GM19324 (cell line): ENCODE measurements at regions not wholly inside any gene's neighbourhood (a gene's known extent, or its start where the extent isn't known, plus 50 kb on each side); places are given as distances from the start of the nearest gene placed in this dataset.
"Not testable (repeated sequence)": the region's sequence is repeated elsewhere in the genome, so short reads cannot be mapped to it uniquely, and the experiment has no call there.

ENCODE experiments used
- ATAC-seq: cut with Tn5 transposase; IDR thresholded peaks from one replicate; pipeline ENCODE4 v1.9.1; 2021; ENCODE audit warnings: mild to moderate bottlenecking, moderate library complexity; ENCODE audit not compliant: unreplicated experiment, low FRiP score

- no peak for ATAC-seq
These were observed 53.2 kb upstream of the SH3BP4 start for GRCh38 chr2:234898534-234899053.

DNA sequence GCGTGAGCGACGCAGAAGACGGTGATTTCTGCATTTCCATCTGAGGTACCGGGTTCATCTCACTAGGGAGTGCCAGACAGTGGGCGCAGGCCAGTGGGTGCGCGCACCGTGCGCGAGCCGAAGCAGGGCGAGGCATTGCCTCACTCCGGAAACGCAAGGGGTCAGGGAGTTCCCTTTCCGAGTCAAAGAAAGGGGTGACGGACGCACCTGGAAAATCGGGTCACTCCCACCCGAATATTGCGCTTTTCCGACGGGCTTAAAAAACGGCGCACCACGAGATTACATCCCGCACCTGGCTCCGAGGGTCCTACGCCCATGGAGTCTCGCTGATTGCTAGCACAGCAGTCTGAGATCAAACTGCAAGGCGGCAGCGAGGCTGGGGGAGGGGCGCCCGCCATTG, 63.4 kb upstream of the SH3BP4 start:
- ATAC-seq: not testable (repeated sequence)

DNA sequence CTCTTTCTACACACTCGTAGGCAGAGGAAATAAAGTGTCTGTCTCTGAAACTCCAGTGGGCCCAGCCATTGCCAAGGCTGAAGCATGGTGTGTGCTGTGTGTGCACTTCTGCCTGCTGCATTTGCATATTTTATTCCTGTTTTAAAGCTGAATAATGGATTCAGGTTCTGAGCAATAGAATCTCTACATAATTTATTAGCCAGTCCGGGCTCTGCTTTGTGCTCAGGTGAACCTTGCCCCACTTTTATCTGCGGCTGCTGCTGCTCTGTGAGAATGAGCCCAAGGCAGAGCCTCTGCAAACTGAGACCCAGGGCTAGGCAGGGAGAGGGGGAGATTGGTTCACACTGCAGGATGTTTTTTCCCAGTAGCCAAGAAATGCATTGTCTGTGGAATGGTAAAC, 64.6 kb upstream of the SH3BP4 start:
- ATAC-seq: no peak

- no peak for ATAC-seq
These were observed 65.9 kb upstream of the SH3BP4 start for GRCh38 chr2:234885886-234886285.

- ATAC-seq: no peak
These were observed 66.7 kb upstream of the SH3BP4 start for GRCh38 chr2:234885118-234885517.

DNA sequence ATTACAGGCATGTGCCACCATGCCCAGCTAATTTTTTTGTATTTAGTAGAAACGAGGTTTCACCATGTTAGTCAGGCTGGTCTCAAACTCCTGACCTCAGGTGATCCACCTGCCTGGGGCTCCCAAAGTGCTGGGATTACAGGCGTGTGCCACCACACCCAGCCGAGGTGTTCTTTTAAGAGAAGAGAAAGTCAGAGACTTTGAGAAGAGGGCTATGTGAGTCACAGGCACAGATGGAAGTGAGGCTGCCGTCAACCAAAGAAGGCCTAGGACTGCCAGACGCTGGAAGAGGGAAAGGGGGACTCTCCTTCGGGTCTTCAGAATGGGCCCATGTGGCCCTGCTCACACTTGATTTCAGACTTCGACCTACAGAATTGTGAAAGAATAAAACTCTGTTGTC, 67.2 kb upstream of the SH3BP4 start:
- no peak for ATAC-seq

- no peak for ATAC-seq
These were observed 70.2 kb upstream of the SH3BP4 start for GRCh38 chr2:234881413-234882241.

DNA sequence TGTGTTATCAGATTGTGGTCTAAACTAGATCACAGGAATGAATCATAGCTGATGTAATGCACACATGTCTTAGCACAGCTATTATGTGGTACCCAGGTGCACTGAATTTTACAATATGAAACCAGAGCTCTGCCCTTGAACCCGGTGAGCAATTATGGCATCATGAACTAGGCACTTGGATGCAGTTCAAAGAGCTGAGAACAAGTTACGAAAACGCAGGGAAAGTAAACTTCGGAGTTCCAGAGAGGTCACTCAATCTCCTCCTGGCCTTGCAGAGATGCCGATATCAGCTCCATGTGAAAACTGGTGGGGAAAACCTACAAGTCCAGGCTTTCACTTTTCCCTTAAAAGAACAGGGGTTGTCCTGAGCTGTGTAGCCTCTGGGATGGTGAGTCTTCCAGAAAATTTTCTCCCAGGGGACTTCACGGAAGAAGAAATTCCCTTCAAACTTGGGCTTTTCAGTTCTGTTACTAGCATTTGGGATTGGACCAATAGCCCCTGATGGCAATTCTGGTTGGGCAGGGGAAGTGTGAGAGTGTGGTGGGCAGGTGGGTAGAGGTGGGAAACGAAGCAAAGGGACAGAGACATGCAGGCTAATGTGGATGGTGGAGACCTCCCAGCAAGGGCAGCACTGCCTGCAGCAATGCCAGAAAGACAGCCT, 71.1 kb upstream of the SH3BP4 start:
- ATAC-seq: no peak

DNA sequence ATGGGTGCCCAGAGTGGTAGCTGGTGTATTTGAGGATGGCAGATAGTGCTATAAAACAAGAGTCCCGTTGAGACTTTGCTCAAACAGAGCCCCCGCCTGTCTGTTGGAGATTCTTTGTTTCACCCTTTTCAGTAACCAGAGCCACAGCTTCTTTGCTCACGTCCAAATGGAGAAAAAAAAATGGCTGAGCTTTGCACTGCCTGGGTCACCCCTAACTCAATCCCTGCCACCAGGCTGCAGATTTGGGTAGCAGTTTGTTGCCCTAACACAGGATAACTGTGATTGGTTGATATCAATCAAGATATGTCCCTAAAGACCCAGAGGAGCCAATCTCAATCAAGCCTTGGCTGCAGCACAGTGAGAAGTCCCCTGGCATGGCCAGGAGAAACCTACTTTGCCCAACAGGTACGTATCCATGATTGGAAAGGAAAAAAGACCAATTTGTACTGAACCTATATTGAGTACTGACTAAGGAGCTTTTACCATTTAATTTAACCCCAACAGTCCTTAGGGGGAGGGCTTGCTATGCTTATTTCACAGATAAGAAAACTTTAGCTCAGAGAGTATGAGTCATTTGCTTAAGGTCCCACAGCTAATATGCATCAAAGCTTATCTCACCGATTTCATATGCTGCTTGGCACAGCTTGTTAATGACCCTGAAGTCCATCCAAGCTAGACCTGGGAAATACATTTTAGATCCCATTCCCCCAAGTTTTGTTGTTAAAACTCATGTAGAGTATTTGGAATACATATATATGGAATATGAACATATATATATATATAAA, 72.0 kb upstream of the SH3BP4 start:
- ATAC-seq: no peak

- not testable (repeated sequence) for ATAC-seq
These were observed 75.2 kb upstream of the SH3BP4 start for GRCh38 chr2:234876621-234877020.

DNA sequence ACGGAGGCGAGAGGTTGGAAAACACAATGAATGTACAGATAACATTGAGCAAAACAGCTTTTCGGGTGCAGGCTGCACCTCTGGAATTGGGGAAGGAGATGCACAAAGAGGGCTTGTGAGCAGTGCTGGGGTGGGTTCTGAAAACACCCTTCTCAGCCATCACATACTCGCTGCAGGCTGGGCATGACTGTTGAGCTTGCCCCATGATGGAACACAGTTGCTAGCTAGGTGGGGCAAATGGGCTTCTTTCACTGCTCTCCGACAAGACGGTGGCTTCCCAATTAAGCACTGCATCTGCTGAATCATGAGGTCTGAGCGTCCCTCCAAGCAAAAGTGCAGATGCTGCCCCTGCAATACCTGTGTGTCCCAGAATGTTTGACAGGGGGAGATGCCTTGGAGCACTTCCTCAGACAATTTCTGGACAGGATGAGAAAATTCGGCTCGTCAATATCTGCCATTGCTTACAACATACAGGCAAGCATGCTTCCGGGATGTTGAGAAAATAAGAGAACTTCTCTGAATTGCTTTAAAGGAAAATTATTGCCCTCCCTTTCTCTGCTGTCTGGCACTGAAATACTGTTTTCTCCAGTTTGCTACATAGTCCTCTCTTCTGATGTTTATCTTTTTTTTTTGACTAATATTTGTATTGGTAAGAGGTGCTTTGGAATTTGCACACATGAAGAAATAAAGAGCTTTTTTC, 77.3 kb upstream of the SH3BP4 start:
- no peak for ATAC-seq

DNA sequence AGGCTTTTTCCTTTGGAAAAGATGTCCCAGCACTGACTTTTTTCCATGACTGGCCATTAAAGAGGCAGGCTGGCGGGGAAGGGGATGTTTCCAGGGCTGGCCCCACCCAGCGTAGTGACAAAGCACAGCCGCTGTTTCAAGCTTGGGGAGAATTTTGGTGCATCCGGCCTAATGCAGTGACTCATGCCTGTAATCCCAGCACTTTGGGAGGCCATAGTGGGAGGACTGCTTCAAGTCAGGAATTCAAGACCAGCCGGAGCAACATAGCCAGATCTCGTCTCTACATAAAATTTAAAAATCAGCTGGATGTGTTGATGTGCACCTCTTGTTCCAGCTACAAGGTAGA, 78.0 kb upstream of the SH3BP4 start:
- ATAC-seq: no peak

DNA sequence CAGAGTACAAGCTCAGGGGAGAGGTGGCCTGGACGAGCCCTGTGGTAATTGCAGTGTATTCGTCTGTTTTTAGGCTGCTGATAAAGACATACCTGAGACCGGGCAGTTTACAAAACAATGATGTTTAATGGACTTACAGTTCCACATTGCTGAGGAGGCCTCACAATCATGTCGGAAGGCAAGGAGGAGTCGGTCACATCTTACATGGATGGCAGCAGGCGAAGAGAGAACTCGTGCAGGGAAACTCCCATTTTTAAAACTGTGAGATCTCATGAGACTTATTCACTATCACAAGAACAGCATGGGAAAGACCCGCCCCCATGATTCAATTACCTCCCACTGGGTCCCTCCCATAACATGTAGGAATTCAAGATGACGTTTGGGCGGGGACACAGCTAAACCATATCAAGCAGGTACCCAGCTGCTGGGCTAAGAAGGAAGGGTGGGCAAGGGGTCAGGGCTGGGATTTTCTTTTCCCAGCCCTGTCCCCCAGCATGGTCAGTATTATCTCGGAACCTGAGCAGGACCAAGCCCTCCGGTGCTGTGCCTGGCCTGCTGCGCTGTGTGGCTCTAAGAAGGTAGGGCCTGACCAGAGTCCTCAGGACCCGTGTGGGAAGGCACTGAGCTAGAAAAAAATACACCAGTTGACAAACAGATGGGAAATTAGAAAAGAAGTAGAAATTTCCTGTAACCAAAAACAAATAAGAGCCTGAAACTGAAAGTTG, 78.6 kb upstream of the SH3BP4 start:
- ATAC-seq: no peak

DNA sequence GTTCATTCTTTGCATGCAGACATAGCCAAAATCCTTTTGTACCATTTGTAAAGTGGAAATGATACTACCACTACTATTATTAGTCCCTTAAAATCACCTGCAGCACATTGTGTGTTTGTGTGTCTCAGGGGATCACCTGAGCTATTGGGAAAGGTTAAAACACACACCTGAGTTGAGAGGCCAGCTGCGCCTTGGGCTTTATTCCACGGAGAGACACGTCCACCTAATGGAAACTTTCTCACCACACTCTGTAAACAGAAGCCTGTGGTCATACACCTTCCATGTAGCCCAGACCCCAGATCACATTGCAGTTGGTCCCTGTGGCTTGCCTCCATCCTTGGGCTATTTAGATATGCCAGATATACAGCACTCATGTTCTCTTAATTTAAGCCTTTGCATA, 81.8 kb upstream of the SH3BP4 start:
- no peak for ATAC-seq

DNA sequence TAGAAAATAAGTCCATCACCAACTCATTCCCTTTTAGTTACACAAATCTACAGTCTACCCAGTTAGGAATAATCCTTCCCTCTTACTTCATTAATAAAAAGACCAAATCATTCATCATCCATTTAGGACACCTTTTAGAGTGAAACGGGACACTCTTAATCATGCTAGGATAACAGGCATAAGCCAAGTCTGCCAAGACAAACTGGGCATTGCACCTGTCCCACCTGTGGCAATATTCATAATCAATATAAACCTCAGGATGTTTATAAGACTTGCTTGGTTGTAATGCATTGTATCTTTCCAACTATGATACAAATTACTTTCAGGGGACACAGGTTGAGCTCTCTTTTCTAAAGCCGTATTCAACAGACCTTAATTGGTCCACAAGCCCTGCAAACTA, 82.7 kb upstream of the SH3BP4 start:
- no peak for ATAC-seq

GRCh38 chr2:234867882-234868285, 83.9 kb upstream of the SH3BP4 start:
- ATAC-seq: no peak

GRCh38 chr2:234865586-234865985, 86.2 kb upstream of the SH3BP4 start:
- no peak for ATAC-seq

- no peak for ATAC-seq
These were observed 86.8 kb upstream of the SH3BP4 start for GRCh38 chr2:234865040-234865439.

GRCh38 chr2:234864506-234864905, 87.3 kb upstream of the SH3BP4 start:
- no peak for ATAC-seq
